Left forelimb (tissue), 1 donor: ENCODE measurements at regions not wholly inside any gene's neighbourhood (a gene's known extent, or its start where the extent isn't known, plus 50 kb on each side); places are given as distances from the start of the nearest gene placed in this dataset.

Experiments
- DNase-seq: peaks from one replicate; pipeline ENCODE4 v3.0.0-alpha.2; 2018; ENCODE audit warnings: low spot score

GRCh38 chr18:51649796-51650195, 452.3 kb upstream of the MEX3C start:
- no peak for DNase-seq

DNA sequence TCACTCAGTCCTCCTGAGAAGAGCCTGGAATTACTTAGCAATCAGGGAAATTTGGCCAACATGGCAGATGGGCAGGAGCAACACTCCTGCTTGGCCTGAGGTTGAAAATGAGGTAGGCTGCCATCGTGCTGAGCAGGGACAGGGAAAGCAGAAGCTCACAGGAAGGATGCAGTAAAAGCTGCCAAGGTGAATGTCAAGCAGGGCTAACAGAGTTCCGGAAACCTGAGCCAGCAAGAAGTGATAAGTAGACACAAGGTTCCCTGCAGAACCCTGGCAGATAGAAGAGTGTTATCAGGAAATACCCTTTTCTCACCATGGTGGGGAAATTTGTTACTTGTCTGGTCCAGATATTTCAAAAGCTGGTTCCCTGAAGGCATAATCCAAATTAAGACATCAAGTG, 454.3 kb upstream of the MEX3C start:
- no peak for DNase-seq

DNA sequence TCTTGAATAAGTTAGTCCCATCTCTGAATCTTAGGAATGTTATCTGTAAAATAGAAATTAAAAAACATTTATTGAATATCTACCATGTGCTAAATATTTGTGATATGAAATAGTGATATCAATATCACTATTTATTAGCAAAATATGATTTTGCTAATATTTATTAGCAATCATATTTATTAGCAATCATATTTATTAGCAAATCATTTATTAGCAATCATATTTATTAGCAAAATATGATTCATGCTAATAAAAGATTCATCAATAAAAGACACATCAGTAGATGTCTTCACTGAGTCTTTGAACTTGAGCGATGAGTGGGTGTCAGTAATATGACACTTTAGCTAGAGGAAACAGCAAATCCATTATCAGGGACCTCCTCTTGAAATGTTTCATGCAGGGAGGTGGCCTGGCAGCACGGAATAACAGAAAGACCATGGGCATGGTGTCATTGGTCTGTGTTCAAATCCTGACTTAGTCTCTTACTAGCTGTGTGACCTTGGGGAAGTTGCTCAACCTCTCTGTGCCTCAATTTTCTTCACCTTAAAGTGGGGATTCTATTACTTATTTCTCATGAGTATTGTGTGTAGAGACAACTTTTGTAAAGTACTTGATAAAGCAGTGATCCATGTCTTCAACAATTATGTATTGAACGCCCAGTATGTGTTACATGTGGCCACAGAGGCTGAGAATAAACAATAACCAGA, 456.2 kb upstream of the MEX3C start:
- DNase-seq: no peak

DNA sequence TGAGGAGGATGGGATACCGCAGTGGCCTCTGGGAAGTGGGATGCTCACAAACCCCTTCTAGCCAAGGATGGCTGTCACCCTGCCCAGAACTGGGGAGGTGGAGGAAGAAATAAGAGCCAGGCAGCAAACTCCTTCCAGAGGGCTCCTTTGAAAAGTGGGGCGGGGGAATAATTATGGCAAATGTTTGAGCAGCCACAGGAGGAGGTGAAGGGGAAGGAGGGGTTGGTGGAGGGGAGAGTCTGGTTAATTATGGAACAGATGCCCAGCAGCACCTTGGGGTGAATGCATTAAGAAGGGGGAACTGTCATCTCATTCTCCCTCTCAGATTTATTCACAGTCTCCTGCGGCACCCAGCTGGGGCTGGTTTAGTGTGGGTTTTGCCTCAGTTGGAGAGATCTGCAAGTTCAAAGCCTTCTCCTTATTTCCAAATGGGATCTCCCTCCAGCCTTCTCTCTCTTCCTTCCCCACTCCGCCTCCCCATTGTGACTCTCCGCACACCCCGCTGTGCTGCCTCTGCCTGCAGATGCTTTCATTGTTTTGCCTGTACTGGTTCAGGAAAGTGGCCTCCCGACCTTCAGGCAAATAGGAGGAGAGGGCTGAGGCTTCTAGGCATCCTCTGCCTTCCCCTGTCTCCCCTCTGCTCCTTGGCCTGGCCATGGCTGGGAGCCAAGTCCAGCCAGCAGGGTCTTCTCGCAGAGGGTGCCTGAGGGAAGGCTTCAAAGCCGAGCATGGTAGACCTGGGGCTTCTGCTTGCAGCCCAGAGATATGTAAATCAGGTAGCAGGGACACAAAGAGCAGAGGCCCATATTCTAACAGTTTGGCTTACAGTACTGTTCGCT, 457.2 kb upstream of the MEX3C start:
- no peak for DNase-seq

- no peak for DNase-seq
These were observed 457.8 kb upstream of the MEX3C start for GRCh38 chr18:51655327-51655698.

DNA sequence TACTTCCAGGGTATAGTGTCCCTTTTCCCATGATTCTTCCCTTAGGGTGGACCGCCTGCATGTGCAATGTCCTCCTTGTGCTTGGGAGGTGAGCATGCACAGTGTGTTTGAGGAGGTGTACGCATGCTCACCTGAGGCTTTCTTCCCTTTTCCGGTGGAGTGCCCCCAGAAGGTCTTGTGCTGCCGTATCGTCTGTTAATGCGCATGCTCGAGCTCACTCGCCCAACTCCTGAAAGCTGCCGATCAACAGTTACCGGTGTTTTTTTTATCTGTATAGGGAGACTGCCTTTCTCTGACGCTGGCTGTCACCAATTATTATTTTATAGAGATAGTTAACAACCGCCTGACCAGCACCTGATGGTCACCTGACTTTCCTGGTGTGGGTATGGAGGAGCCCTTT, 458.8 kb upstream of the MEX3C start:
- no peak for DNase-seq

DNA sequence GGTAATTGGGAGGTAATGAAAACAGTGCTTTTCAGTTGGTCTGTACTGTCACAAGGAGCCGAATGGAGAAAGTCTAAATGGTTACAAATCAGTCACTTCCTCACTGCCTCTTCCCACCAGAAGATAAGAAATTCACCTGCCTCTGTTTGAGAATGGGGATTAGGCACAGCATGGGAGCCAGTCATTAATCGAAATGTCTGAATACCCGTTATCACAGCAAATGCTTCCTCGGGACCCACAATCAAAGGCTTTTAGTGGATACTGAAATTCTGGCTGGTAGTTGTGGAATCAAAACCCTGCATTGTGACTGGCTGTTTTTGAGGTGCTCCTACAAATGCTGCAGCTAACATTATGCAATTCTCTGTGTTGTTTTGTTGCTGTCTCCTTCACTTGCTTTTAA, 461.0 kb upstream of the MEX3C start:
- no peak for DNase-seq

GRCh38 chr18:51659781-51660180, 462.3 kb upstream of the MEX3C start:
- DNase-seq: no peak

GRCh38 chr18:51660188-51660715, 462.8 kb upstream of the MEX3C start:
- DNase-seq: no peak

DNA sequence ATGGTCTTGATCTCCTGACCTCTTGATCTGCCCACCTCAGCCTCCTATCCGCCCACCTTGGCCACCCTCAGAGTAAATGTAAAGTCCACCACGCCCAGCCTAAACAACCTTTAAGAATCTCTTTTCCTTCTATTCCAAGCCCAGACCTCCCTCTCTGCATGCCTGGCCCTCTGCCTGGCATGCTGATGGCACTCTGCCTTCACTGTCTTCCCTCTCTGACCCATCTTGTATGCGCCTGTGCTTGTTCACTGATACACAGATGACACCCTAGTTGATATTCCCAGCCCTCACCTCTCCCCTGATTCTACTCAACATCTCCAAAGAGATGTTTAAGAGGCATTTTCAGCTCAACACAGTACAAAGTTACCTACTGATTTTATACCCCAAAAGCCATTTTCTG, 466.8 kb upstream of the MEX3C start:
- DNase-seq: no peak

DNA sequence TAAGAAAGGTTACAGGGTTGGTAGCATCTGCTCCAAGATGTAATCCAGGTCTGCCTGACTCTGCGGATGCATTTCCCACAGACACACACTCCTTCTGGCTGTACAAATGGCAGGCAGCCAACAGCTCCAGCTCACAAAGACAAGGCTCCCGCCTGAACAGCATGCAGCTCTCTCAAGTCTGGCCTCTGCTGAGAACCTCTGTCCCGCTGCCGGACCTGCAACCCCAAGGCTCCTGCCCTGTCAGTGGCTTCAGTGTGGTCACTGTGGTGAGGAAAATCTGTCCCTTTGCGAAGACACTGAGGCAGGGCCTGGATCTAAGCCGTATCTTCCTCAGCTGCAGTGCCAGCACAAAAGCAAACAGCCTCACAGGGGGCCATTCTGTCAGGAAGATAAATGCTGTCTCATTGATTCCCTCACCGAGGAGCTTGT, 469.3 kb upstream of the MEX3C start:
- no peak for DNase-seq

DNA sequence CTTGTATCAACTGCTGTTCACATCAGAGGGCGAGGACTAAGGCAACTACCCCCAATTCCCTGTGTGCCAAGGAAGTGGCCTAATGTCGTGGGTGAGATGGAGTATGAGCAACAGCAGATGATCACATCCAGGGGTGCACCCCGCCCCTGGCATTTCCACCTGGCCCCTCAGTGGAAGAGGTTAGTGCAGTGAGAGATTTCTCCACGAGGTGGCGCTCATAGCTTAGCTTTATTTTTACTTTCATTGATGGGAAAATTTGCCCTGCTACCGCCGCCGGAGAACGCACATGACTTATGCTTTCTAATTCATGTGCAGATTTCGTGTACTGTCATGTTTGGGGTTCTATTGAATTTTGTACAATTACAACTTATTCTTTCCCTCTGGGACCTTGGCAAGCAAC, 470.6 kb upstream of the MEX3C start:
- DNase-seq: peak; percentile 71

DNA sequence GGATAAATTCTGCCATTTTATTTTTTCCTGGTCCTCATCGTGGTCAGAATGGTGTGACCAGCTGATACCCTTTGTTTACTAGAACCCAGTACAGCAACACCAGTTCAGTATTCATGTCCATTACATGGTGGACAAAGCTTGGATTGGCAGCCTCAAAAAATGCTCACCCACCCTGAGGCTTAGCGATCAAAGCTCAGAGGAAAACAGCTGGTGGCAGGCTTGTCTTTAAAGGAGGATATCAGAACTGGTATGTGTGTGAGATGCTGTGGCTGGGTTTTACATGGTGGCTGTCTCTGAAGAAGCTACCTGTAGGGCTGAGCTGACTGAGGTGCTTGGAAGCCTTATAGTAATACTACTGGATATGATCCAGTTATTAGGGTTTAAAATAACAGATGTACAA, 471.1 kb upstream of the MEX3C start:
- no peak for DNase-seq

GRCh38 chr18:51686590-51686989, 489.1 kb upstream of the MEX3C start:
- DNase-seq: no peak

GRCh38 chr18:51687845-51688585, 490.5 kb upstream of the MEX3C start:
- no peak for DNase-seq

- no peak for DNase-seq
These were observed 495.1 kb upstream of the MEX3C start for GRCh38 chr18:51692612-51693011.

DNA sequence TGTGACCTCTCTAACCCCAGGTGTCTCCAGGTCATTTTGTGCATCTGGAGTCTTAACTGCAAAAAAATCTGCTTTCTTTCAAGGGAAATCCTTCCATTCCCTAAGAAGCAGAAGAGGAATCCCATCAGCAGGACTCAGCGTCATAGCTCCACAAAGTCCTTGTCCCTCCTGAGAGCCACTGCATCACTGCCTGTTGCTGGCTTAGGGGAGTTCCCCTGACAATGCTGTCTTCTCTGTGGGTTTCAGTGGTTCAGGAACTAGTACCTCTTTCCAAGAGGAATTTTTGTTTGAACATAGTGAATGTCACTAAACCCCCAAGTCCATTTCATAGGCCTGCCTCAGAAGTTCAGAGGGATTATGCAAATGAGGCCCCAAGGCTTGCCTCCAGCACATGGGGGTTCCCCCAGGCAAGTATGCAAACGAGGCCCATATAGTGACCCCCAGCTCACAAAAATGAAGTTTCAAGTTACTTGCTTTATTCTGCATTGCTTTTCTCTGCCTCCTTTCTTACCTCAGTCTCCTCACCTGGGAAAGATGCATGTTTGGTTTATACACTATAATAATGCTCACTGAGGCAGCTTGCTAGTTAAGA, 513.9 kb upstream of the MEX3C start:
- DNase-seq: no peak

DNA sequence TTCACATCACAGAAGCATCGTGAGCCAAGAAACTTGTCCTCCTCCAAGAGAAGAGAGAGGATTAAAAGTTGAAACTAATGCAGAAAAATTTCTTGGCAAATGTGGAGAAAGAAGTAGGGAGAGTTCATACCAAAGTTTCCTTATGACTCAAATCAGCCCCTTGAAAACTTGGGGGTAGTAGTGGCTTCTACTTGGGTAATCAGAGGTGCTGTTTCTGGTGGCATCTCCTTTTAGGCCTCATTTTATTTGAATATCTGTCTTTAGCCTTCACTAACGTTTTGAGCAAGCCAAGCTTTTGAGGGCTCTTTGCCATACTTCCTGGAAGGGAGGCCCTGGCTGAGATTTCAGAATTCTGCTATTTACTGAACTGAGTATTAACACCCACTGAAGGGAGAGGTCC, 515.3 kb upstream of the MEX3C start:
- DNase-seq: no peak

DNA sequence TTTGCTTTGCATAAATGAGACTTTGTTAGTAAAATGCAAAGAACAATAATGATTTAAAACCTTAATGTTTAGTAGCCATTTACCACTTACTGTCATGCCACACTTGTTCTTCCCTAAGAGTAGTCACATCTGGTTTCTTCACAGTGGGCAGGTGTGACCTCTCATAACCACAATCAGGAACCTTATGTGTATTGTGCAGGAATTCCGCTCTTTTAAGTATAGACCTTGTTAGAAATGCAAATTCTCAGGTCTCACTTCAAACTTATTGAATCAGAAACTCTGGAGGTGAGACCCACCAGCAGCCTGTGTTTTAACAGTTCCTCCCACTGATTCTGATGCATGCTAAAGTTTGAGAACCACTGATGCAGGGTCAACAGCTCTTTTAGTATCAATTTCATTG, 518.8 kb upstream of the MEX3C start:
- DNase-seq: no peak

GRCh38 chr18:51721388-51721787, 523.9 kb upstream of the MEX3C start:
- no peak for DNase-seq

DNA sequence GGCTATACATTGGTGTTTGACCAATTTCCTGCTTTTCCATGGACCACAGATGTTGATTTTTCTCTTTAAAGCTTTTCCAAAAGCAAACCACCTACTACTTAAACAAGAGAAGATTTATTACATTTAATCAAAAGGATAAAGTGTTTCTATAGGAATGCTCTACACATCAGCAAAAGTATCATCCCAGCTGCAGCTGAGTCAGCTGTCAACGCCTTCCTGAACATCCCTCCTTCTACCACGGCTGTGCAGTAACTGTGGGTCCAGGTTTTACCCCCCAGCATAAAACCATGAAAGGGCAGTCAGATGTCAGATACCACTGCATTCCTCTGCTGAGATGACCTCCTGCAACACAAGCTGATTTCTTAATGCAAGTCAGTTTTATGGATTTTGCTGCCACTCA, 524.5 kb upstream of the MEX3C start:
- DNase-seq: no peak
